ENCODE measurements at regions not wholly inside any gene's neighbourhood (a gene's known extent, or its start where the extent isn't known, plus 50 kb on each side); places are given as distances from the start of the nearest gene placed in this dataset.

GRCh38 chr5:124277767-124278545, 468.5 kb downstream of the ZNF608 start:
- DNase-seq (ENCODE audit: low read depth, low spot score): no peak

GRCh38 chr5:124276166-124276565, 470.3 kb downstream of the ZNF608 start:
- no peak for DNase-seq (ENCODE audit: low read depth, low spot score)

GRCh38 chr5:124274949-124275348, 471.5 kb downstream of the ZNF608 start:
- no peak for DNase-seq (ENCODE audit: low read depth, low spot score)

- no peak for DNase-seq (ENCODE audit: low read depth, low spot score)
Measured at GRCh38 chr5:124264499-124264898, 481.9 kb downstream of the ZNF608 start.

- no peak for DNase-seq (ENCODE audit: low read depth, low spot score)
Measured at GRCh38 chr5:124263680-124264491, 482.6 kb downstream of the ZNF608 start.

GRCh38 chr5:124262991-124263571, 483.4 kb downstream of the ZNF608 start:
- no peak for DNase-seq (ENCODE audit: low read depth, low spot score)

- DNase-seq (ENCODE audit: low read depth, low spot score): no peak
Measured at GRCh38 chr5:124262470-124262869, 484.0 kb downstream of the ZNF608 start.

GRCh38 chr5:124261848-124262247, 484.6 kb downstream of the ZNF608 start:
- DNase-seq (ENCODE audit: low read depth, low spot score): no peak

GRCh38 chr5:124260921-124261515, 485.4 kb downstream of the ZNF608 start:
- no peak for DNase-seq (ENCODE audit: low read depth, low spot score)

- no peak for DNase-seq (ENCODE audit: low read depth, low spot score)
Measured at GRCh38 chr5:124259017-124259416, 487.4 kb downstream of the ZNF608 start.

GRCh38 chr5:124257048-124257447, 489.4 kb downstream of the ZNF608 start:
- no peak for DNase-seq (ENCODE audit: low read depth, low spot score)

GRCh38 chr5:124253203-124253810, 493.1 kb downstream of the ZNF608 start:
- no peak for DNase-seq (ENCODE audit: low read depth, low spot score)

- DNase-seq (ENCODE audit: low read depth, low spot score): no peak
Measured at GRCh38 chr5:124252747-124253146, 493.7 kb downstream of the ZNF608 start.

GRCh38 chr5:124252191-124252638, 494.2 kb downstream of the ZNF608 start:
- DNase-seq (ENCODE audit: low read depth, low spot score): no peak

- DNase-seq (ENCODE audit: low read depth, low spot score): no peak
Measured at GRCh38 chr5:124245276-124245675, 501.2 kb downstream of the ZNF608 start.

GRCh38 chr5:124240732-124241131, 505.7 kb downstream of the ZNF608 start:
- no peak for DNase-seq (ENCODE audit: low read depth, low spot score)

- no peak for DNase-seq (ENCODE audit: low read depth, low spot score)
Measured at GRCh38 chr5:124239572-124239971, 506.9 kb downstream of the ZNF608 start.

GRCh38 chr5:124238350-124238749, 508.1 kb downstream of the ZNF608 start:
- no peak for DNase-seq (ENCODE audit: low read depth, low spot score)

- no peak for DNase-seq (ENCODE audit: low read depth, low spot score)
Measured at GRCh38 chr5:124237206-124237695, 509.2 kb downstream of the ZNF608 start.

GRCh38 chr5:124236361-124237205, 509.9 kb downstream of the ZNF608 start:
- DNase-seq (ENCODE audit: low read depth, low spot score): no peak

Data from smooth muscle cell of the brain vasculature (primary cell).